NCI-H1417 treated with DMSO at 0.1 percent for 48 hours (cell line): ENCODE measurements at regions not wholly inside any gene's neighbourhood (a gene's known extent, or its start where the extent isn't known, plus 50 kb on each side); places are given as distances from the start of the nearest gene placed in this dataset.
"Not testable (repeated sequence)": the region's sequence is repeated elsewhere in the genome, so short reads cannot be mapped to it uniquely, and the experiment has no call there.

Experiments used
- DNase-seq: peaks from one replicate; lab custom pipeline; 2025; lab: John Stamatoyannopoulos, UW

- DNase-seq: no peak
These were observed 53.0 kb upstream of the CA12 start for GRCh38 chr15:63434576-63435186.

- DNase-seq: no peak
These were observed 53.7 kb upstream of the CA12 start for GRCh38 chr15:63435204-63435820.

GRCh38 chr15:63436341-63436740 lies 54.7 kb upstream of the CA12 start:
- DNase-seq: no peak

GRCh38 chr15:63436872-63437375 lies 55.3 kb upstream of the CA12 start:
- DNase-seq: peak; percentile 38

- no peak for DNase-seq
These were observed 58.1 kb upstream of the CA12 start for GRCh38 chr15:63439536-63440264.

GRCh38 chr15:63440265-63440648 lies 58.6 kb upstream of the CA12 start:
- no peak for DNase-seq

GRCh38 chr15:63440756-63441155 lies 59.1 kb upstream of the CA12 start:
- DNase-seq: no peak

- DNase-seq: no peak
These were observed 59.6 kb upstream of the CA12 start for GRCh38 chr15:63441266-63441665.

GRCh38 chr15:63442080-63442479 lies 60.4 kb upstream of the CA12 start:
- no peak for DNase-seq

GRCh38 chr15:63444611-63445010 lies 59.8 kb upstream of the USP3 start:
- no peak for DNase-seq

GRCh38 chr15:63446255-63446654 lies 58.1 kb upstream of the USP3 start:
- DNase-seq: no peak

- peak; percentile 68 for DNase-seq
These were observed 57.2 kb upstream of the USP3 start for GRCh38 chr15:63447017-63447676.

GRCh38 chr15:63448266-63448665 lies 56.1 kb upstream of the USP3 start:
- no peak for DNase-seq

- DNase-seq: not testable (repeated sequence)
These were observed 55.4 kb upstream of the USP3 start for GRCh38 chr15:63448872-63449555.

- no peak for DNase-seq
These were observed 54.7 kb upstream of the USP3 start for GRCh38 chr15:63449731-63450130.

- no peak for DNase-seq
These were observed 53.5 kb upstream of the USP3 start for GRCh38 chr15:63450884-63451225.

- no peak for DNase-seq
These were observed 52.6 kb upstream of the USP3 start for GRCh38 chr15:63451671-63452315.

GRCh38 chr15:63452552-63453136 lies 51.7 kb upstream of the USP3 start:
- DNase-seq: no peak

GRCh38 chr15:63453186-63453905 lies 51.0 kb upstream of the USP3 start:
- no peak for DNase-seq

GRCh38 chr15:63454503-63455211 lies 49.7 kb upstream of the USP3 start:
- DNase-seq: no peak
